Renal cortex interstitium (tissue), 11 donors: ENCODE measurements at regions not wholly inside any gene's neighbourhood (a gene's known extent, or its start where the extent isn't known, plus 50 kb on each side); places are given as distances from the start of the nearest gene placed in this dataset.

Experiments used
- DNase-seq, 11 donors: peaks; one replicate each; pipeline ENCODE4 v3.0.0-alpha.2; 2013; ENCODE audit warnings: low read depth in 9 of 11, low spot score in 4 of 11; ENCODE audit errors: extremely low read depth in 1 of 11

DNA sequence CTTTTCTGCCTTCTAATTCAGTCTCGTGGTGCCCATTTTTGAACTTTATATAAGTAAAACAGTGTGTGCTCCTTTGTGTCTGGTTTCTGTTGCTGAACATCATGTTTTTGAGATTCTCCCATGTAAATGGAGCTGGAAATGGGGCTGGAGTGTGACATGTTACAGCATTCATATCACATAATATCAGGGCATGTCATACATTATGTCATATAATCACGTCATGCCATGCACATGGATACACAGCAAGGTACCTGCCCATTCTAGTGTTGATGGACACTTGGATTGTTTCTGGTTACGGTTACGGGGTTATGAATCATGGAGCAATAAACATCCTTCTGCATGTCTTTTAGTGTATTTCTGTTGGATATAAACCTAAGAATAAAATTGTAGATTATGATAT is 117.1 kb upstream of the MYT1L start:
- no peak for DNase-seq

GRCh38 chr2:2422621-2423020 is 91.5 kb upstream of the MYT1L start:
- no peak for DNase-seq

DNA sequence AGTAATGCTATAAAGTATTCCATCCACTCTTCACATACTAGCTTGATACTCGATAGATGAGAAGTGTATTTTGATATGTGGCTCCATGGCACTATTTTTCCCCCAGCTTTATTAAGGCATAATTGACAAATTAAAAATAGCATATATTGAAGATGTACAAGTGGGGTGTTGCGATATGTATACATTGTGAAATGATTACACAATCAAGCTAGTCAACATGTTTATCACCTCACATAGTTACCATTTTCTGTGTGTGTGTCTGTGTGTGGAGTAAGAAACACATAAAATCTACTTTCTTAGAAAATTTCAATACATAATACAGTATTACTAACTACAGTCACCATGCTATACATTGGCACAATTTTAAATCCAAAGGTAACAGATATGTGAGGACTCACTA is 82.5 kb upstream of the MYT1L start:
- no peak for DNase-seq

DNA sequence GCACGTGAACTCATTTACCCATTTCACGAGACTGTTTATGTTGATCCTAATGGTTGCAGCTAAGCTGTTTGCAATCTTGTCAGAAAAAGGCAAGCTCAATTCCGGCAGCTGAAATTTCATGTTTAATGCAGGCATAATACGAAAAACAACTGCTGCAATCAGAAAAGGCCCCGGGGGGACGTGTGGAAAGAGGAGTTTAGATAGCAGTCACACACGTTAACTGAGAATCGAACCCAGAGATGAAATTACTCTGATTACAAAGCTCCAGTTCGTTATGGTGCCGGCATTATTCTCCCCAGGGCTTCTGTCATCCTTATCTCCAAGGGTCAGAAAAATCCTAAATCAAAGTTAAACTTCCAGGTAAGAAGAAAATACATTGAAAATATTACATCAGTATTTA is 79.9 kb upstream of the MYT1L start:
- no peak for DNase-seq

DNA sequence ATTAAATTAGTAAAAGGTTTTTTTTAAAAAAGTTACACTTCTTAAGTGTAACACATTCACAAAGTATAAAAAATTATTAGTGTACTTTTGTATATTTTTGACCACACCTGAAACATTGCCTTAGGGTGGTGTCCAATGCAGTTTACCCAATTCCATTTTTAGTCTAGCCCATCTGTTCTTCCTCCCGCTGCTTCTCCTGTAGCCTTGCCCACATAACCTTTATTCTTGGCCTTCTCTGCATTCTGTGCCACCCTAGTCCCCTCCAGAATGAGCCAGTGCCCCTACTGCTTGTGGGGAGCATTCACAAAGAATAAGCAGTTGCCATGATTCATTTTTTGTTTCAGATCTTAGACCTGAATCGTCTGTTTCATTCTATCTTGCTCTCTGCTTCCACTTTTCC is 78.4 kb upstream of the MYT1L start:
- no peak for DNase-seq

DNA sequence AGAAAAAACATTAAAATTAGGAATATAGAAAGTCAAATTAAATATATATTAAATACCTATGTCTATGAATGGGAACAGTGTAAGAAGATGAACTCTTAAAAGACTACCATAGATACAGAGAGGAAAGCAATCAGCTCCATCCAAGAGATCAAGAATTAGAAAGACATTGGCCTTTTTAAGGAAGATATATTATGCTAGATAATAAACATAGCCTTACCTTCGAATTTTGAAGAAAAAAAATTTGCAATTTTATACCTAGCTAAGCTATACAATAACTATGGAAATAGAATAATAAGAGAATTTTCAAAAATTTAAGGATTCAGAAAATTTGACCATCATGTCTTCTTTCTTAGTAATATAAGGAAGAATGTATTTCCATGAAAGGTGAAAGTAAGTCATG is 74.7 kb upstream of the MYT1L start:
- DNase-seq, result no peak

DNA sequence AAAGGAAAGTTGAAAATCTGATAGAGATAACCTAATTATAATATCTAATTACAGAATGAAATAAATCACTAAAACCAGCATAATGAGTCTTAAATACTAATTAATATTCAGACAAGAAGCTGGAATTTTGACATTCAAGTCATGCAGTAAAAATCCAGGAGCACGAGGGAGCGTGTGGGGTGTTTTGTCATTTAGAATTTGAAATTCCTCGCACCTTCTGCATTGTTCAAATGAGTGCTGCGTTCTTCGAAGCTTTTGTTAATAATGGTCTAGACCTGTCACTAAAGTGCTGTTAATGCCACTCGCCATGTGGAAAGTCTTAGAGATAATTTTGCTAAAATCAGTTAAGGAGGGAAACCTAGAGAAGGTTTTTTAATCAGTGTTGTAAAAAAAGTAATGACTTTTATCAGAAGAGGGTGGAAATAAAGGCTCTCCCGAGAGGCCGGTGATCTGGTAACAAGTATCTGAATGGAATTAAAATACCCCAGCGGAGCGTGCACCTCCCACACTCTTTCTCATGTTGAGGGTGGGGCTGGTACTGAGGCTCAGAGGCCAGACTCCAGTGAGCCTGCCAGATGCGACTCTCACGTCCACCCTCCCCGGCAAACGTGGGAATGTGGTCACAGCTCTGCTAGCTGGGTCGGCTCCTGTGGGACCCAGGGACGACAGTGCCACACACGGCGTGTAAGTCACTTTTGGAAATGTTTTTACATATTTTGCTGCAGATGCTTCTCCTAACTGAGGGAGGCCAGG is 69.4 kb upstream of the MYT1L start:
- no peak for DNase-seq

- no peak for DNase-seq
These were observed 68.3 kb upstream of the MYT1L start for GRCh38 chr2:2399396-2399795.

DNA sequence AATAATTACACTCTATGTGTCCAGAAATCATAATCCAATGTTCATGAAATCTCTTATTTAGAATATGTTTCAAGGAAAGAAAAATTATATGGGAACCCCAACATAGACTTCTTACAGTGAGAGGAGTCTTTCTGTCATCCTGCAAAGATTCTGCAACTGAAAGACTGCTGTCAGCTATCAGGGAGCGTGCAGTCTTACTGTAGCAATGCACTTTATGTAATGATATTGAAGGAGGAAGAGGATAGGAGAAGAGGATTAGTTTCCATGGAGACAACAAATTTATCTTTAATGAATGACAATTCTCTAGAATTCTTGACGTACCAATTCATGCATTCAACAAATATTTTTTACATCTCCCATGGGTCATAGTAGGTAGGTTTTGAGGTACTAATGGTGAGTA is 61.3 kb upstream of the MYT1L start:
- DNase-seq, result no peak

GRCh38 chr2:2389215-2389614 is 58.1 kb upstream of the MYT1L start:
- no peak for DNase-seq
